ENCODE measurements at regions not wholly inside any gene's neighbourhood (a gene's known extent, or its start where the extent isn't known, plus 50 kb on each side); places are given as distances from the start of the nearest gene placed in this dataset.

DNA sequence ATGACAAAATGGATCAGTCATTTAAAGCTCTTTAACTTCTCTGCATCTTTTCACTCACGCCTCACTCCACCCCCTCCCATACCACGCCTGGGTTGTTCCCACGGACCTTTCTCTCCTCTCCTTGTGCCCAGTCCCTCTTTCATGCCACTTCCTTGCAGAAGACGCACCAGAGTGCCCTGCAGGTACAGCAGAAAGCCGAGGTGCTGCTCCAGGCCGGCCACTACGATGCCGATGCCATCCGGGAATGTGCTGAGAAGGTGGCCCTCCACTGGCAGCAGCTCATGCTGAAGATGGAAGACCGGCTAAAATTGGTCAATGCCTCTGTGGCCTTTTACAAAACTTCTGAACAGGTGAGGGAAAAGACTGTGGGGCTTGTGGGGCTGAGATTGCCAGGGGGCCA, 296.1 kb upstream of the UMPS start:
- ATAC-seq (no peak), DNase-seq (no peak)
- H3K36me3 ChIP-seq, result no peaks in the 10 kb centered on the region
- 90% methylated on average over 8 of the region's 10 CpGs for WGBS (ENCODE audit: insufficient coverage, low coverage, low lambda C conversion rate, missing lambda C conversion rate)
- H3K27me3 ChIP-seq, result no peaks in the 10 kb centered on the region
- intact Hi-C loops (cut with DNase I), result no loop called here
- no peak overlapping the region for H3K27ac ChIP-seq
- no peaks in the 10 kb centered on the region for H3K4me1 ChIP-seq
- no peak overlapping the region for H3K4me3 ChIP-seq
- H3K9me3 ChIP-seq, result no peaks in the 10 kb centered on the region
- TF ChIP-seq CTCF (IDR thresholded peaks at IDR 0.05) (no peak), POLR2A (IDR thresholded peaks at IDR 0.05) (no peak)

GRCh38 chr3:124435467-124435866, 294.8 kb upstream of the UMPS start:
- ATAC-seq (no peak), DNase-seq (no peak)
- Histone ChIP-seq H3K27ac (no peak overlapping the region), H3K36me3 (no peaks in the 10 kb centered on the region), H3K9me3 (no peaks in the 10 kb centered on the region), H3K27me3 (no peaks in the 10 kb centered on the region), H3K4me3 (no peak overlapping the region), H3K4me1 (no peaks in the 10 kb centered on the region)
- intact Hi-C loops (cut with DNase I), result no loop called here
- TF ChIP-seq POLR2A (IDR thresholded peaks at IDR 0.05) (no peak), CTCF (IDR thresholded peaks at IDR 0.05) (no peak)
- 93% methylated on average over 2 of the region's 2 CpGs for WGBS (ENCODE audit: insufficient coverage, low coverage, low lambda C conversion rate, missing lambda C conversion rate)

DNA sequence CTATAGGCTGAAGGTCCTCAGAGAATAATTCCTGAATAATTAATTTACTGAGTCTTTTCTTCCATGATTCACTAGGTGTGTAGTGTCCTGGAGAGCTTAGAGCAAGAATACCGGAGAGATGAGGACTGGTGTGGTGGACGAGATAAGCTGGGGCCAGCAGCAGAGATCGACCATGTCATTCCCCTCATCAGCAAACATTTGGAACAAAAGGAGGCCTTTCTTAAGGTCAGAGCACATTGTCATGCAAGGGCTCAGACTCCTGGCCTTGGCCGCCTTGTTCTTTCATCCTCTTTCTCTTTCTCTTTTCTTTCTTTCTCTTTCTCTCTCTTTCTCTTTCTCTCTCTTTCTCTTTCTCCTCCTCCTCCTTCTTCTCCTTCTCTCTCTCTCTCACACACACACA, 291.4 kb upstream of the UMPS start:
- 70% methylated on average over 4 of the region's 4 CpGs for WGBS (ENCODE audit: insufficient coverage, low coverage, low lambda C conversion rate, missing lambda C conversion rate)
- ATAC-seq, result no peak
- Histone ChIP-seq H3K27me3 (no peaks in the 10 kb centered on the region), H3K4me3 (no peak overlapping the region), H3K9me3 (no peaks in the 10 kb centered on the region), H3K27ac (no peak overlapping the region), H3K4me1 (no peaks in the 10 kb centered on the region), H3K36me3 (no peaks in the 10 kb centered on the region)
- intact Hi-C loops (cut with DNase I), result no loop called here
- no peak for DNase-seq
- TF ChIP-seq CTCF (IDR thresholded peaks at IDR 0.05) (no peak), POLR2A (IDR thresholded peaks at IDR 0.05) (no peak)

DNA sequence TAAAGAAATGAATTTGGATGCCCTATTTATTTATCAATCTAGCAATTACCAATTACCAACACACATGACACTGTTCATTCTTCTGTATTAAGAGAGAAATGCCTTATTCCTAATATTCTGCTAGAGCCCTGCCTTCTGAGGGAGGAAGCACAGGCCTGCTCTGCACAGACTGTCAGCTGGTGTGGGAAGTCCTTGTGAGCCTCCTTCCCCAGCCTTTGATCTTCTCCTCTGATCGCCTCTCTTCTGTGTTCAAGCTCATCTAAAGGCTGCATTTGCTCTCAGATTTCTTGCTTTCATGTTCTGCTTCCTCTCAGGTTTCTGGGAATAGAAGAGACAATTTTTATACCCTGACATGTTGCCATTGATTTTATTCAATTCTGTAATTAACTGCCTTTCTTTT, 290.6 kb upstream of the UMPS start:
- no peak for ATAC-seq

More for the DNA sequence above, 290.6 kb upstream of the UMPS start:
- H3K27ac ChIP-seq, result no peak overlapping the region
- H3K9me3 ChIP-seq, result no peaks in the 10 kb centered on the region
- intact Hi-C loops (cut with DNase I), result no loop called here
- WGBS (ENCODE audit: insufficient coverage, low coverage, low lambda C conversion rate, missing lambda C conversion rate), result 80% methylated on average over 1 of the region's 1 CpG
- H3K36me3 ChIP-seq, result no peaks in the 10 kb centered on the region
- no peak overlapping the region for H3K4me3 ChIP-seq
- no peaks in the 10 kb centered on the region for H3K4me1 ChIP-seq
- TF ChIP-seq POLR2A (IDR thresholded peaks at IDR 0.05) (no peak), CTCF (IDR thresholded peaks at IDR 0.05) (no peak)
- H3K27me3 ChIP-seq, result no peaks in the 10 kb centered on the region
- no peak for DNase-seq

All from right lobe of liver (tissue), 6 donors.